Endothelial cell of hepatic sinusoid (primary cell): ENCODE measurements at regions not wholly inside any gene's neighbourhood (a gene's known extent, or its start where the extent isn't known, plus 50 kb on each side); places are given as distances from the start of the nearest gene placed in this dataset.

Source experiments
- in situ Hi-C: cut with HindIII; loops from 2 replicates; pipeline ENCODE4 v1.10.0; 2017; ENCODE audit warnings: low sequenced_read_pairs

GRCh38 chr4:112979881-112980421 lies 69.5 kb upstream of the ANK2 start:
- in situ Hi-C loops = no loop called here

GRCh38 chr4:112982680-112983079 lies 66.8 kb upstream of the ANK2 start:
- in situ Hi-C loops = no loop called here

- in situ Hi-C loops = no loop called here
Observed at GRCh38 chr4:112994732-112995464, 54.6 kb upstream of the ANK2 start.
